ENCODE measurements at regions not wholly inside any gene's neighbourhood (a gene's known extent, or its start where the extent isn't known, plus 50 kb on each side); places are given as distances from the start of the nearest gene placed in this dataset.
A peak's percentile ranks its signal among the peaks of the same experiment; 100 is the strongest.

DNA sequence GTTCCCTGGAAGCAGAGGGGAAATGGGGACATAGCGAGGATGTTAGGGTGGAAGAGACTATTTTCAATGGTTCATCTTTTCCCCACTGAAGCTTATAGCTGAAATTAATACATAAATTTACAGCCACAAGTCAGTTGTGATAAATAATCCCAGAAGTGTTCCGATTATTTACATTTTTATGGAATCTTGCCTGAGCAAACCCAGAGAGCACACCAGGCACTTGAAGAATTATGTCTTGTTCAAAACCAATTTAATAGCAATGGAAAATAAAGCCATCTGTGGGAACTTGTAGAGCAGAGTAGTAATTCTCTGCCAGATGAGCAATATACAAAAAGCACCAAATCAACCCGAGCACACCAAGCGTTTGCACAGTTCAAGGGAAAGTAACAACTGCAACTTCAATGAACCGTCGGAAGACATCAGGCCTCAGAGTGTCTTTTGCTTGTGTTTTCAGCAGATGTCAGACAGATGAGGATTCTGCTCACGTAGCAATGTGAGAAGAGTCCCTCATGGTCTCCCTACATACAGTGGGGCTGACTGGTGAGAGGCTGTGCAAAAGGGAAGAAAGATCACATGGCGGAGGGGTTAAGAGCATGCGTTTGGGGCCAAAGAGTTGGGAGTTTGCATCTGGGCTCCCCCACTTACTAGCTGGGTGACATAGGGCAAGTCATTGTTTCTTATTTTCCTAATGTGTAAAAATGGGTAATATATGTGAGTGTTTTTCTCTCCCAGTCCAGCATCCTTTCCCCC is 148.7 kb upstream of the HS3ST2 start:
- H3K4me3 Mint-ChIP-seq (ENCODE audit: unreplicated experiment) = no peak overlapping the region
- no peaks in the 10 kb centered on the region for H3K36me3 Mint-ChIP-seq (ENCODE audit: unreplicated experiment)
- no peak for TF ChIP-seq CTCF (IDR thresholded peaks at IDR 0.05)
- H3K9me3 Mint-ChIP-seq (ENCODE audit: unreplicated experiment) = no peaks in the 10 kb centered on the region
- no peaks in the 10 kb centered on the region for H3K4me1 Mint-ChIP-seq (ENCODE audit: unreplicated experiment)
- DNase-seq (ENCODE audit: extremely low spot score, unreplicated experiment) = peak; percentile 77
- H3K27ac Mint-ChIP-seq (ENCODE audit: unreplicated experiment) = no peak overlapping the region
- H3K27me3 Mint-ChIP-seq (ENCODE audit: unreplicated experiment) = no peaks in the 10 kb centered on the region

GRCh38 chr16:22665803-22666202 is 148.2 kb upstream of the HS3ST2 start:
- no peaks in the 10 kb centered on the region for H3K4me1 Mint-ChIP-seq (ENCODE audit: unreplicated experiment)
- no peak overlapping the region for H3K4me3 Mint-ChIP-seq (ENCODE audit: unreplicated experiment)
- TF ChIP-seq CTCF (IDR thresholded peaks at IDR 0.05) = no peak
- DNase-seq (ENCODE audit: extremely low spot score, unreplicated experiment) = peak; percentile 82
- no peak overlapping the region for H3K27ac Mint-ChIP-seq (ENCODE audit: unreplicated experiment)
- H3K36me3 Mint-ChIP-seq (ENCODE audit: unreplicated experiment) = no peaks in the 10 kb centered on the region
- no peaks in the 10 kb centered on the region for H3K9me3 Mint-ChIP-seq (ENCODE audit: unreplicated experiment)
- no peaks in the 10 kb centered on the region for H3K27me3 Mint-ChIP-seq (ENCODE audit: unreplicated experiment)

GRCh38 chr16:22668318-22668717 is 145.6 kb upstream of the HS3ST2 start:
- no peaks in the 10 kb centered on the region for H3K36me3 Mint-ChIP-seq (ENCODE audit: unreplicated experiment)
- TF ChIP-seq CTCF (IDR thresholded peaks at IDR 0.05) = no peak
- no peak for DNase-seq (ENCODE audit: extremely low spot score, unreplicated experiment)
- no peaks in the 10 kb centered on the region for H3K27me3 Mint-ChIP-seq (ENCODE audit: unreplicated experiment)
- H3K9me3 Mint-ChIP-seq (ENCODE audit: unreplicated experiment) = no peaks in the 10 kb centered on the region
- H3K27ac Mint-ChIP-seq (ENCODE audit: unreplicated experiment) = no peak overlapping the region
- H3K4me3 Mint-ChIP-seq (ENCODE audit: unreplicated experiment) = no peak overlapping the region
- H3K4me1 Mint-ChIP-seq (ENCODE audit: unreplicated experiment) = no peaks in the 10 kb centered on the region

DNA sequence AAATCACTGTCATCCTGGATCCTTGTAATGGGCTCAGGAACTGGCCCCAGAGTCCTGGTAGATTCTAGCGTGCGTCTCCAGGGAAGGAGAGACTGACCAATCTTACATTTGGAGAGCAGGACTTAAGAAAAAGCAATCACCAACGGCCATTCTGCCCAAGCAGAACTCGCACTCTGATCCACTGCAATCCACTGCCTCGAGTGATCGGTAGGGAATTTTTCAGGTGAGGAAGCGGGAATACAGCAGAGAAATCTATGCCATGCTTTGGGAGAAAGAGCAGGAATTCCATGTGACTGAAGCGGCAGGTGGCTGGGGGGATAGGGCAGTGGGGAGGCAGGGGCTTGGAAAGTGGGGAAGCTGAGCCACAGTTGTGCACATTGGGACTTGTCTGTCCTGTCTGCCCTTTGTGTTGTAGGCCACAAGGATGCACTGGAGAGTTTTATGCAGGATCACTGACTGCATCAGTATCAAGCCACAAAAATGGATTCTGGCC is 143.9 kb upstream of the HS3ST2 start:
- Mint-ChIP-seq H3K27ac (ENCODE audit: unreplicated experiment) (no peak overlapping the region), H3K4me3 (ENCODE audit: unreplicated experiment) (no peak overlapping the region), H3K27me3 (ENCODE audit: unreplicated experiment) (no peaks in the 10 kb centered on the region), H3K9me3 (ENCODE audit: unreplicated experiment) (no peaks in the 10 kb centered on the region), H3K4me1 (ENCODE audit: unreplicated experiment) (no peaks in the 10 kb centered on the region), H3K36me3 (ENCODE audit: unreplicated experiment) (no peaks in the 10 kb centered on the region)
- DNase-seq (ENCODE audit: extremely low spot score, unreplicated experiment) = peak; percentile 83
- no peak for TF ChIP-seq CTCF (IDR thresholded peaks at IDR 0.05)

DNA sequence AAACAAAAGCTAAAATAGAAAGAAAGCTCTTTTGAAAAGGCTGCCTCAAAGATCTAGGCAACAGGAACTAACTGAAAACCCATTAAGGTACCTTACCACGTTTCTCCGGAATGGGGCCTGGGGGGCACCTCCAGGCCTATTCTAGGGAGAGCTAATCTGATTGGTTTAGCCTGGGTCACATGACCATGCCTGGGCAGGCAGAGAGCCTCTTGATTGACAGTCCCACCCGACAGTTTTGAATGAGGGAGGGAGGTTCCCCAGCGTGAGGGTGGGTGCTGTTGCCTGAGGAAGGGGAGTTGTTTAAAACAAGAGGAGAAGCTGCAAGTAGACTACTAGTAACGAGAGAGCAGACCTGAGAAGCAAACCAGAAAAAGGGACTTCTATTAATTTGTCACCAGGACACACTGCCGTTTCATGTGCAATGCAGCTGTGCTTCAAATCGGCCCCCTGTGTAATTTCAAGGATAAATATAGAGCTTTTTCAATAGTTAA is 143.4 kb upstream of the HS3ST2 start:
- peak; percentile 85 for DNase-seq (ENCODE audit: extremely low spot score, unreplicated experiment)
- no peaks in the 10 kb centered on the region for H3K27me3 Mint-ChIP-seq (ENCODE audit: unreplicated experiment)
- no peak for TF ChIP-seq CTCF (IDR thresholded peaks at IDR 0.05)
- H3K9me3 Mint-ChIP-seq (ENCODE audit: unreplicated experiment) = no peaks in the 10 kb centered on the region
- no peak overlapping the region for H3K27ac Mint-ChIP-seq (ENCODE audit: unreplicated experiment)
- no peaks in the 10 kb centered on the region for H3K36me3 Mint-ChIP-seq (ENCODE audit: unreplicated experiment)
- H3K4me1 Mint-ChIP-seq (ENCODE audit: unreplicated experiment) = no peaks in the 10 kb centered on the region
- no peak overlapping the region for H3K4me3 Mint-ChIP-seq (ENCODE audit: unreplicated experiment)

Measured in osteocyte (in vitro differentiated cells).